ENCODE measurements at regions not wholly inside any gene's neighbourhood (a gene's known extent, or its start where the extent isn't known, plus 50 kb on each side); places are given as distances from the start of the nearest gene placed in this dataset.

GRCh38 chr15:31537770-31538592, 211.3 kb downstream of the KLF13 start:
- TF ChIP-seq SIN3A (IDR thresholded peaks at IDR 0.05; ENCODE audit: borderline replicate concordance, insufficient read depth, low read length) (no peak), TAF1 (IDR thresholded peaks at IDR 0.05; ENCODE audit: borderline replicate concordance, insufficient read depth, low read length) (no peak), REST (IDR thresholded peaks at IDR 0.05; ENCODE audit: insufficient read depth in 1 of 2, low read depth in 2 of 2, low read length in 2 of 2) (no peak), POLR2AphosphoS5 (IDR thresholded peaks at IDR 0.05; ENCODE audit: low read depth, low read length) (no peak), FOXP2 (optimal IDR thresholded peaks at IDR 0.05; ENCODE audit: borderline replicate concordance, extremely low read depth, extremely low read length, insufficient read depth) (no peak)

Data from PFSK-1 (cell line).